Endodermal cell (in vitro differentiated cells): ENCODE measurements at regions not wholly inside any gene's neighbourhood (a gene's known extent, or its start where the extent isn't known, plus 50 kb on each side); places are given as distances from the start of the nearest gene placed in this dataset.

Experiments used
- DNase-seq: peaks from one replicate; pipeline ENCODE4 v3.0.0-alpha.2; 2017
- H3K27ac ChIP-seq: 2 replicates; pipeline ENCODE4 v1.5.1; 2013; ENCODE audit warnings: mild to moderate bottlenecking, low read depth, low read length, moderate library complexity
- H3K27me3 ChIP-seq: 2 replicates; pipeline ENCODE4 v1.6.1; 2013; ENCODE audit warnings: mild to moderate bottlenecking, low read length, moderate library complexity; ENCODE audit not compliant: insufficient read depth, control insufficient read depth, poor library complexity, severe bottlenecking
- H3K36me3 ChIP-seq: 2 replicates; pipeline ENCODE4 v1.7.0; 2013; ENCODE audit warnings: mild to moderate bottlenecking, low read length, moderate library complexity; ENCODE audit not compliant: control insufficient read depth, insufficient read depth
- H3K4me1 ChIP-seq: one replicate; pipeline ENCODE4 v1.7.0; 2013; ENCODE audit warnings: low read length; ENCODE audit not compliant: control insufficient read depth, insufficient read depth
- H3K4me3 ChIP-seq: 2 replicates; pipeline ENCODE4 v1.5.1; 2013; ENCODE audit warnings: mild to moderate bottlenecking, low read length, moderate library complexity
- H3K9ac ChIP-seq: 2 replicates; pipeline ENCODE4 v1.6.1; 2013; ENCODE audit warnings: mild to moderate bottlenecking, low read length, moderate library complexity; ENCODE audit not compliant: poor library complexity, severe bottlenecking; ENCODE audit errors: extremely low read depth
- H3K9me3 ChIP-seq: 2 replicates; pipeline ENCODE4 v1.6.1; 2013; ENCODE audit warnings: mild to moderate bottlenecking, low read length, moderate library complexity; ENCODE audit not compliant: control insufficient read depth
- H3K27ac Mint-ChIP-seq: 2 replicates; pipeline ENCODE4 v1.8.0; 2020; ENCODE audit warnings: mixed read lengths
- H3K27me3 Mint-ChIP-seq: 2 replicates; pipeline ENCODE4 v1.8.0; 2021; ENCODE audit warnings: mild to moderate bottlenecking, mixed read lengths; ENCODE audit not compliant: insufficient read depth
- H3K36me3 Mint-ChIP-seq: 2 replicates; pipeline ENCODE4 v1.8.0; 2020; ENCODE audit warnings: low read depth, mixed read lengths
- H3K4me1 Mint-ChIP-seq: 2 replicates; pipeline ENCODE4 v1.8.0; 2020; ENCODE audit warnings: mixed read lengths
- H3K4me3 Mint-ChIP-seq: 2 replicates; pipeline ENCODE4 v1.8.0; 2020; ENCODE audit warnings: mild to moderate bottlenecking, moderate library complexity, mixed read lengths
- H3K9me3 Mint-ChIP-seq: 2 replicates; pipeline ENCODE4 v1.8.0; 2020; ENCODE audit warnings: mild to moderate bottlenecking, mixed read lengths
- CTCF ChIP-seq: fragments of 200-600 bp; sonication (generic); conservative IDR thresholded peaks from 2 replicates; pipeline ENCODE4 v1.5.0; 2021; ENCODE audit warnings: antibody characterized with exemption, mild to moderate bottlenecking
- WGBS, 2 experiments: methylation state at CpG; one replicate each; pipeline versions ENCODE4 v1.1.5 to v1.1.7; 2013; ENCODE audit warnings: missing lambda C conversion rate in 2 of 2, mixed read lengths in 1 of 2; ENCODE audit not compliant: insufficient coverage in 1 of 2, insufficient read length in 1 of 2; 5-methylcytosine and 5-hydroxymethylcytosine counted together

GRCh38 chr1:228871314-228872061, 136.2 kb downstream of the RHOU start:
- Histone ChIP-seq H3K9me3 (no peaks in the 10 kb centered on the region), H3K4me1 (no peaks in the 10 kb centered on the region), H3K27me3 (no peaks in the 10 kb centered on the region), H3K4me3 (no peak overlapping the region), H3K36me3 (no peaks in the 10 kb centered on the region), H3K9ac (no peak overlapping the region), H3K27ac (no peak overlapping the region)
- no peak for TF ChIP-seq CTCF
- DNase-seq: no peak
- Mint-ChIP-seq H3K4me3 (no peak overlapping the region), H3K9me3 (no peaks in the 10 kb centered on the region), H3K27ac (no peak overlapping the region), H3K36me3 (no peaks in the 10 kb centered on the region), H3K27me3 (peaks cover 1% of the 10 kb centered on the region), H3K4me1 (peaks cover 8% of the 10 kb centered on the region)
- 90 to 91% methylated on average over 5 to 8 of the region's 8 CpGs for WGBS, 2 experiments

- no peak overlapping the region for H3K27ac Mint-ChIP-seq
- H3K4me3 Mint-ChIP-seq: no peak overlapping the region
- peaks cover 1% of the 10 kb centered on the region for H3K27me3 Mint-ChIP-seq
- WGBS, 2 experiments: 92 to 100% methylated on average over 2 to 5 of the region's 7 CpGs
- no peaks in the 10 kb centered on the region for H3K9me3 Mint-ChIP-seq
- Histone ChIP-seq H3K27me3 (no peaks in the 10 kb centered on the region), H3K4me1 (no peaks in the 10 kb centered on the region), H3K27ac (no peak overlapping the region), H3K4me3 (no peak overlapping the region), H3K9me3 (no peaks in the 10 kb centered on the region), H3K9ac (no peak overlapping the region), H3K36me3 (no peaks in the 10 kb centered on the region)
- DNase-seq: no peak
- H3K4me1 Mint-ChIP-seq: peaks cover 2% of the 10 kb centered on the region
- H3K36me3 Mint-ChIP-seq: no peaks in the 10 kb centered on the region
- peak; percentile 21 for TF ChIP-seq CTCF
Measured at GRCh38 chr1:228872080-228872479, 136.8 kb downstream of the RHOU start.

GRCh38 chr1:228873709-228874108, 138.4 kb downstream of the RHOU start:
- no peaks in the 10 kb centered on the region for H3K36me3 Mint-ChIP-seq
- H3K27ac ChIP-seq: no peak overlapping the region
- H3K27me3 Mint-ChIP-seq: peaks cover 1% of the 10 kb centered on the region
- 90 to 91% methylated on average over 3 of the region's 3 CpGs for WGBS, 2 experiments
- H3K9ac ChIP-seq: no peak overlapping the region
- H3K4me3 Mint-ChIP-seq: no peak overlapping the region
- H3K9me3 Mint-ChIP-seq: no peaks in the 10 kb centered on the region
- H3K4me1 Mint-ChIP-seq: no peaks in the 10 kb centered on the region
- H3K27ac Mint-ChIP-seq: no peak overlapping the region
- no peak for TF ChIP-seq CTCF
- no peaks in the 10 kb centered on the region for H3K4me1 ChIP-seq
- H3K9me3 ChIP-seq: no peaks in the 10 kb centered on the region
- no peak overlapping the region for H3K4me3 ChIP-seq
- H3K27me3 ChIP-seq: no peaks in the 10 kb centered on the region
- no peak for DNase-seq
- no peaks in the 10 kb centered on the region for H3K36me3 ChIP-seq
